SJSA1 (cell line): ENCODE measurements at regions not wholly inside any gene's neighbourhood (a gene's known extent, or its start where the extent isn't known, plus 50 kb on each side); places are given as distances from the start of the nearest gene placed in this dataset.

Experiments used
- DNase-seq, 2 experiments: peaks; one replicate each; pipeline ENCODE4 v3.0.0-alpha.2; 2015 to 2020; ENCODE audit warnings: low spot score in 2 of 2, low read depth in 1 of 2
- H3K27ac ChIP-seq: fragments of 250-450 bp; sonication (Bioruptor Pico); 2 replicates; pipeline ENCODE4 v1.5.1; 2020; ENCODE audit warnings: mild to moderate bottlenecking, moderate library complexity
- H3K27me3 ChIP-seq: fragments of 250-450 bp; sonication (Bioruptor Pico); replicated peaks from 2 replicates; pipeline ENCODE4 v1.5.1; 2020; ENCODE audit warnings: mild to moderate bottlenecking, moderate library complexity
- H3K36me3 ChIP-seq: fragments of 250-450 bp; sonication (Bioruptor Pico); 2 replicates; pipeline ENCODE4 v1.5.1; 2020; ENCODE audit warnings: mild to moderate bottlenecking
- H3K4me1 ChIP-seq: fragments of 250-450 bp; sonication (Bioruptor Pico); replicated peaks from 2 replicates; pipeline ENCODE4 v1.6.1; 2021; ENCODE audit warnings: mild to moderate bottlenecking
- H3K4me3 ChIP-seq: fragments of 250-450 bp; sonication (Bioruptor Pico); 2 replicates; pipeline ENCODE4 v1.5.1; 2020; ENCODE audit warnings: mild to moderate bottlenecking
- H3K9me3 ChIP-seq: fragments of 250-450 bp; sonication (Bioruptor Pico); replicated peaks from 2 replicates; pipeline ENCODE4 v1.5.1; 2020; ENCODE audit warnings: mild to moderate bottlenecking

GRCh38 chr13:73633817-73634460, 500.3 kb downstream of the KLF12 start:
- H3K36me3 ChIP-seq: no peaks in the 10 kb centered on the region
- H3K4me3 ChIP-seq: no peak overlapping the region
- H3K9me3 ChIP-seq: no peaks in the 10 kb centered on the region
- H3K4me1 ChIP-seq: no peaks in the 10 kb centered on the region
- no peaks in the 10 kb centered on the region for H3K27me3 ChIP-seq
- DNase-seq: no peak
- no peak overlapping the region for H3K27ac ChIP-seq

GRCh38 chr13:73631411-73631810, 502.8 kb downstream of the KLF12 start:
- no peak for DNase-seq
- Histone ChIP-seq H3K4me3 (no peak overlapping the region), H3K27me3 (no peaks in the 10 kb centered on the region), H3K9me3 (no peaks in the 10 kb centered on the region), H3K27ac (no peak overlapping the region), H3K4me1 (no peaks in the 10 kb centered on the region), H3K36me3 (no peaks in the 10 kb centered on the region)

- H3K27me3 ChIP-seq: no peaks in the 10 kb centered on the region
- no peaks in the 10 kb centered on the region for H3K4me1 ChIP-seq
- DNase-seq: no peak
- H3K4me3 ChIP-seq: no peak overlapping the region
- H3K27ac ChIP-seq: no peak overlapping the region
- no peaks in the 10 kb centered on the region for H3K36me3 ChIP-seq
- no peaks in the 10 kb centered on the region for H3K9me3 ChIP-seq
Measured at GRCh38 chr13:73625562-73626339, 508.5 kb downstream of the KLF12 start.

- H3K4me1 ChIP-seq: no peaks in the 10 kb centered on the region
- H3K27me3 ChIP-seq: no peaks in the 10 kb centered on the region
- no peak overlapping the region for H3K27ac ChIP-seq
- no peak for DNase-seq
- H3K4me3 ChIP-seq: no peak overlapping the region
- H3K9me3 ChIP-seq: no peaks in the 10 kb centered on the region
- no peaks in the 10 kb centered on the region for H3K36me3 ChIP-seq
Measured at GRCh38 chr13:73623281-73623680, 510.9 kb downstream of the KLF12 start.

GRCh38 chr13:73622381-73622780, 511.8 kb downstream of the KLF12 start:
- H3K4me3 ChIP-seq: no peak overlapping the region
- no peaks in the 10 kb centered on the region for H3K9me3 ChIP-seq
- no peak for DNase-seq
- H3K36me3 ChIP-seq: no peaks in the 10 kb centered on the region
- H3K27ac ChIP-seq: no peak overlapping the region
- H3K27me3 ChIP-seq: no peaks in the 10 kb centered on the region
- H3K4me1 ChIP-seq: no peaks in the 10 kb centered on the region

- no peak overlapping the region for H3K4me3 ChIP-seq
- no peaks in the 10 kb centered on the region for H3K4me1 ChIP-seq
- no peaks in the 10 kb centered on the region for H3K36me3 ChIP-seq
- no peaks in the 10 kb centered on the region for H3K27me3 ChIP-seq
- DNase-seq: no peak
- H3K27ac ChIP-seq: no peak overlapping the region
- no peaks in the 10 kb centered on the region for H3K9me3 ChIP-seq
Measured at GRCh38 chr13:73618275-73618865, 515.8 kb downstream of the KLF12 start.

GRCh38 chr13:73616861-73617260, 517.3 kb downstream of the KLF12 start:
- no peaks in the 10 kb centered on the region for H3K27me3 ChIP-seq
- no peak overlapping the region for H3K4me3 ChIP-seq
- no peak overlapping the region for H3K27ac ChIP-seq
- H3K36me3 ChIP-seq: no peaks in the 10 kb centered on the region
- no peaks in the 10 kb centered on the region for H3K9me3 ChIP-seq
- no peaks in the 10 kb centered on the region for H3K4me1 ChIP-seq
- DNase-seq: no peak

- Histone ChIP-seq H3K27ac (no peak overlapping the region), H3K4me1 (no peaks in the 10 kb centered on the region), H3K27me3 (no peaks in the 10 kb centered on the region), H3K9me3 (no peaks in the 10 kb centered on the region), H3K36me3 (no peaks in the 10 kb centered on the region), H3K4me3 (no peak overlapping the region)
- no peak for DNase-seq
Measured at GRCh38 chr13:73610799-73611592, 523.2 kb downstream of the KLF12 start.

- no peak for DNase-seq
- H3K9me3 ChIP-seq: no peaks in the 10 kb centered on the region
- no peaks in the 10 kb centered on the region for H3K4me1 ChIP-seq
- H3K27me3 ChIP-seq: no peaks in the 10 kb centered on the region
- no peak overlapping the region for H3K27ac ChIP-seq
- H3K36me3 ChIP-seq: no peaks in the 10 kb centered on the region
- no peak overlapping the region for H3K4me3 ChIP-seq
Measured at GRCh38 chr13:73608711-73609485, 525.3 kb downstream of the KLF12 start.

GRCh38 chr13:73608157-73608516, 526.1 kb downstream of the KLF12 start:
- no peak overlapping the region for H3K4me3 ChIP-seq
- H3K9me3 ChIP-seq: no peaks in the 10 kb centered on the region
- no peak overlapping the region for H3K27ac ChIP-seq
- no peaks in the 10 kb centered on the region for H3K27me3 ChIP-seq
- H3K4me1 ChIP-seq: no peaks in the 10 kb centered on the region
- H3K36me3 ChIP-seq: no peaks in the 10 kb centered on the region
- DNase-seq: no peak

- Histone ChIP-seq H3K9me3 (no peaks in the 10 kb centered on the region), H3K4me3 (no peak overlapping the region), H3K27ac (no peak overlapping the region), H3K27me3 (no peaks in the 10 kb centered on the region), H3K4me1 (no peaks in the 10 kb centered on the region), H3K36me3 (no peaks in the 10 kb centered on the region)
- DNase-seq: no peak
Measured at GRCh38 chr13:73607489-73608156, 526.6 kb downstream of the KLF12 start.

- Histone ChIP-seq H3K9me3 (no peaks in the 10 kb centered on the region), H3K27ac (no peak overlapping the region), H3K36me3 (no peaks in the 10 kb centered on the region), H3K4me3 (no peak overlapping the region), H3K27me3 (no peaks in the 10 kb centered on the region), H3K4me1 (no peaks in the 10 kb centered on the region)
- DNase-seq: no peak
Measured at GRCh38 chr13:73603646-73604045, 530.6 kb downstream of the KLF12 start.

- H3K27ac ChIP-seq: no peak overlapping the region
- no peaks in the 10 kb centered on the region for H3K4me1 ChIP-seq
- DNase-seq: no peak
- H3K9me3 ChIP-seq: no peaks in the 10 kb centered on the region
- H3K27me3 ChIP-seq: no peaks in the 10 kb centered on the region
- H3K36me3 ChIP-seq: no peaks in the 10 kb centered on the region
- no peak overlapping the region for H3K4me3 ChIP-seq
Measured at GRCh38 chr13:73602295-73602694, 531.9 kb downstream of the KLF12 start.
